ENCODE measurements at regions not wholly inside any gene's neighbourhood (a gene's known extent, or its start where the extent isn't known, plus 50 kb on each side); places are given as distances from the start of the nearest gene placed in this dataset.

DNA sequence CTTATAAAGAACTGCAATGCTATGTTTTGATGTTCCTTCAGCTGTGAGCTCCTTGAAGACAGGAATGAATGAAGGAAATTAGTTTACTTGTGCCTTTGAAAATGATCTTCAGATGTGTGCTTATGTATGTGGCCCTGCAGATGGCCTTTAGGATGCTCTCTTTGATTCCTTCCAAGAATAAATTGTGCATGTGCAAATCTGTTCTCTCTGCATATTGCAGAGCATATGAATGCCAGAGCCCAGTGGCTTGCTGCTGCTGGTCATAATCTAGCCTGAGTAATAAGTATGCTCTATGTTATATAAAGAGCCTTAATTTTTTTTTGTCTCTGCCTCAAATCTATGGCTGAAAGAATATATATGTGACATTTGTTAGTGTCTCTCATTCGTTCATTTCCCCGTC, 341.9 kb upstream of the NOVA1 start:
- TF ChIP-seq CTCF (IDR thresholded peaks at IDR 0.05) (no peak), POLR2A (IDR thresholded peaks at IDR 0.05) (no peak)

Data from thyroid gland (tissue), 4 donors.